H1 (cell line): ENCODE measurements at regions not wholly inside any gene's neighbourhood (a gene's known extent, or its start where the extent isn't known, plus 50 kb on each side); places are given as distances from the start of the nearest gene placed in this dataset.

Experiments used
- CTCF ChIA-PET: fragments of 300-600 bp; sonication (Branson Sonifier 250); formaldehyde crosslinking; loops from one replicate; lab custom pipeline; 2021; ENCODE audit not compliant: partially characterized antibody; lab: Charles Lee
- POLR2A ChIA-PET: fragments of 300-600 bp; sonication (Branson Sonifier 250); formaldehyde crosslinking; loops from one replicate; lab custom pipeline; 2021; ENCODE audit warnings: inconsistent platforms; ENCODE audit not compliant: partially characterized antibody; lab: Charles Lee
- DNase-seq, 2 experiments: peaks; one replicate each; pipeline versions ENCODE4 v3.0.0 to v3.0.0-alpha.2; 2010 to 2022; ENCODE audit warnings: low spot score in 2 of 2, low read depth in 1 of 2, mixed read lengths in 1 of 2
- FAIRE-seq: peaks from 2 replicates; lab custom pipeline; 2011; peaks lifted over from hg19 to GRCh38; lab: Jason Lieb, UNC
- H2AFZ ChIP-seq: 2 replicates; pipeline ENCODE4 v1.8.1; 2012; ENCODE audit warnings: low read length, inconsistent platforms
- H2AK5ac ChIP-seq: 2 replicates; pipeline ENCODE4 v1.6.1; 2013; ENCODE audit warnings: low read depth, low read length
- H2BK120ac ChIP-seq: replicated peaks from 2 replicates; pipeline ENCODE3; 2013; ENCODE audit warnings: low read depth, low read length, inconsistent platforms
- H2BK12ac ChIP-seq: 2 replicates; pipeline ENCODE4 v1.6.1; 2013; ENCODE audit warnings: low read depth, low read length
- H2BK15ac ChIP-seq: 2 replicates; pipeline ENCODE4 v1.6.1; 2013; ENCODE audit warnings: low read length
- H2BK20ac ChIP-seq: 2 replicates; pipeline ENCODE4 v1.6.1; 2013; ENCODE audit warnings: low read length
- H2BK5ac ChIP-seq: 2 replicates; pipeline ENCODE4 v1.6.1; 2013; ENCODE audit warnings: low read depth, low read length
- H3K14ac ChIP-seq: 2 replicates; pipeline ENCODE4 v1.6.1; 2013; ENCODE audit warnings: inconsistent platforms; ENCODE audit not compliant: insufficient read length
- H3K18ac ChIP-seq: 2 replicates; pipeline ENCODE4 v1.6.1; 2013; ENCODE audit warnings: low read length; ENCODE audit errors: extremely low read depth
- H3K23ac ChIP-seq: 2 replicates; pipeline ENCODE4 v1.6.1; 2013; ENCODE audit warnings: inconsistent platforms; ENCODE audit not compliant: insufficient read length
- H3K23me2 ChIP-seq: 2 replicates; pipeline ENCODE4 v1.6.1; 2013; ENCODE audit warnings: low read depth, low read length
- H3K27ac ChIP-seq: 2 replicates; pipeline ENCODE4 v1.6.1; 2011; ENCODE audit warnings: low read depth, low read length, inconsistent platforms
- H3K27me3 ChIP-seq, 4 experiments: replicated peaks in 1 of 4; 1 replicate in 1 of 4; 2 replicates in 3 of 4; pipeline versions ENCODE4 v1.6.1 to v1.8.1; 2011 to 2013; ENCODE audit warnings: low read length in 3 of 4, mild to moderate bottlenecking in 3 of 4, inconsistent platforms in 2 of 4, mixed read lengths in 2 of 4, moderate library complexity in 1 of 4; ENCODE audit not compliant: control insufficient read depth in 3 of 4, insufficient read depth in 3 of 4; ENCODE audit errors: extremely low read depth in 1 of 4
- H3K36me3 ChIP-seq, 4 experiments: 2 replicates each; pipeline versions ENCODE4 v1.6.1 to v1.8.1; 2011 to 2013; ENCODE audit warnings: mild to moderate bottlenecking in 4 of 4, low read length in 3 of 4, moderate library complexity in 2 of 4, control low read depth in 1 of 4, inconsistent platforms in 1 of 4; ENCODE audit not compliant: insufficient read depth in 4 of 4, control insufficient read depth in 2 of 4
- H3K4ac ChIP-seq: replicated peaks from 2 replicates; pipeline ENCODE3; 2013; ENCODE audit warnings: low read length, low read depth, mixed read lengths, inconsistent platforms; ENCODE audit not compliant: insufficient read length
- H3K4me1 ChIP-seq, 4 experiments: replicated peaks in 1 of 4; 1 replicate in 1 of 4; 2 replicates in 3 of 4; pipeline versions ENCODE4 v1.6.1 to v1.8.1; 2011 to 2013; ENCODE audit warnings: low read length in 3 of 4, inconsistent platforms in 2 of 4, mixed read lengths in 1 of 4; ENCODE audit not compliant: insufficient read depth in 4 of 4, control insufficient read depth in 3 of 4
- H3K4me2 ChIP-seq, 2 experiments: 2 replicates each; pipeline versions ENCODE4 v1.6.1 to v1.8.1; 2011 to 2013; ENCODE audit warnings: low read depth in 2 of 2, low read length in 2 of 2, control low read depth in 1 of 2, inconsistent platforms in 1 of 2, mild to moderate bottlenecking in 1 of 2; ENCODE audit not compliant: insufficient read depth in 1 of 2
- H3K4me3 ChIP-seq, 4 experiments: fragments of 200-600, 300-600 bp in 1 of 4; sonication (generic), shearing (Covaris generic), sonication (Bioruptor Twin) in 1 of 4; 2 replicates each; pipeline versions ENCODE4 v1.5.1 to v1.8.1; 2011 to 2016; ENCODE audit warnings: low read length in 4 of 4, low read depth in 3 of 4, control low read depth in 2 of 4, inconsistent platforms in 2 of 4, mild to moderate bottlenecking in 2 of 4, mixed read lengths in 1 of 4, moderate library complexity in 1 of 4; ENCODE audit not compliant: insufficient read depth in 2 of 4; ENCODE audit errors: extremely low read depth in 1 of 4
- H3K56ac ChIP-seq: replicated peaks from 2 replicates; pipeline ENCODE3; 2013; ENCODE audit warnings: low read depth, mild to moderate bottlenecking, mixed read lengths, low read length, inconsistent platforms; ENCODE audit not compliant: insufficient read length
- H3K79me1 ChIP-seq: 2 replicates; pipeline ENCODE4 v1.6.1; 2013; ENCODE audit warnings: low read depth, low read length, control low read depth
- H3K79me2 ChIP-seq, 2 experiments: 2 replicates each; pipeline versions ENCODE4 v1.6.1 to v1.8.1; 2012 to 2013; ENCODE audit warnings: low read length in 2 of 2, mild to moderate bottlenecking in 2 of 2, inconsistent platforms in 1 of 2; ENCODE audit not compliant: insufficient read depth in 2 of 2, control insufficient read depth in 1 of 2
- H3K9ac ChIP-seq, 4 experiments: replicated peaks in 1 of 4; 1 replicate in 1 of 4; 2 replicates in 3 of 4; pipeline versions ENCODE4 v1.6.1 to v1.8.1; 2011 to 2013; ENCODE audit warnings: low read depth in 3 of 4, low read length in 3 of 4, control low read depth in 2 of 4, mild to moderate bottlenecking in 2 of 4, moderate library complexity in 2 of 4, inconsistent platforms in 1 of 4; ENCODE audit errors: extremely low read depth in 1 of 4
- H3K9me3 ChIP-seq, 2 experiments: 2 replicates each; pipeline versions ENCODE4 v1.6.1 to v1.8.1; 2012 to 2013; ENCODE audit warnings: mild to moderate bottlenecking in 2 of 2, moderate library complexity in 2 of 2, control low read depth in 1 of 2, inconsistent platforms in 1 of 2, low read depth in 1 of 2, low read length in 1 of 2, mixed read lengths in 1 of 2; ENCODE audit not compliant: insufficient read depth in 2 of 2
- H4K20me1 ChIP-seq, 2 experiments: replicated peaks in 1 of 2; 2 replicates each; pipeline versions ENCODE3 to v1.8.1; 2011 to 2013; ENCODE audit warnings: inconsistent platforms in 2 of 2, low read length in 2 of 2, mild to moderate bottlenecking in 1 of 2; ENCODE audit not compliant: insufficient read depth in 2 of 2, control insufficient read depth in 1 of 2
- H4K5ac ChIP-seq: 2 replicates; pipeline ENCODE4 v1.6.1; 2013; ENCODE audit warnings: low read length, low read depth, mixed read lengths, inconsistent platforms; ENCODE audit not compliant: insufficient read length
- H4K8ac ChIP-seq: 2 replicates; pipeline ENCODE4 v1.8.0; 2013; ENCODE audit warnings: mild to moderate bottlenecking, moderate library complexity, low read length, inconsistent platforms; ENCODE audit not compliant: insufficient read depth; ENCODE audit errors: extremely low read depth
- H4K91ac ChIP-seq: replicated peaks from 2 replicates; pipeline ENCODE3; 2013; ENCODE audit warnings: low read length, mixed read lengths, inconsistent platforms; ENCODE audit not compliant: insufficient read length
- CBX8 ChIP-seq: fragments of 300-800, 300-1000 bp; sonication (generic); IDR thresholded peaks from 2 replicates; pipeline ENCODE4 v1.7.1; 2016; ENCODE audit warnings: low read depth, low read length, borderline replicate concordance
- CEBPB ChIP-seq: IDR thresholded peaks from 2 replicates; pipeline ENCODE4 v1.6.1; 2012; ENCODE audit warnings: low read depth, low read length
- CTBP2 ChIP-seq: IDR thresholded peaks from 2 replicates; pipeline ENCODE4 v1.7.0; 2011; ENCODE audit warnings: borderline replicate concordance, mild to moderate bottlenecking, moderate library complexity, mixed read lengths, low read length; ENCODE audit not compliant: insufficient read depth, insufficient read length
- EP300 ChIP-seq, 2 experiments: IDR thresholded peaks; 1 replicate in 1 of 2; 2 replicates in 1 of 2; pipeline ENCODE4 v1.6.1; 2011 to 2012; ENCODE audit warnings: low read depth in 2 of 2, low read length in 2 of 2, mild to moderate bottlenecking in 2 of 2, borderline replicate concordance in 1 of 2, inconsistent platforms in 1 of 2, moderate library complexity in 1 of 2
- NRF1 ChIP-seq: IDR thresholded peaks from 2 replicates; pipeline ENCODE4 v1.6.1; 2011; ENCODE audit warnings: mild to moderate bottlenecking, low read depth, low read length, improper control_type of control experiment
- PHF8 ChIP-seq: fragments of 200-600 bp; sonication (generic); conservative IDR thresholded peaks from 2 replicates; pipeline ENCODE4 v1.7.1; 2012; ENCODE audit warnings: low read depth, mild to moderate bottlenecking, inconsistent platforms, low read length, moderate library complexity
- RBBP5 ChIP-seq: IDR thresholded peaks from 2 replicates; pipeline ENCODE4 v1.7.1; 2012; ENCODE audit warnings: low read depth, mild to moderate bottlenecking, inconsistent platforms, low read length, moderate library complexity, borderline replicate concordance
- SUZ12 ChIP-seq: fragments of 200-600 bp; sonication (generic); IDR thresholded peaks from 2 replicates; pipeline ENCODE4 v1.6.1; 2012; ENCODE audit warnings: mild to moderate bottlenecking, inconsistent platforms, low read length, moderate library complexity, mixed read lengths

DNA sequence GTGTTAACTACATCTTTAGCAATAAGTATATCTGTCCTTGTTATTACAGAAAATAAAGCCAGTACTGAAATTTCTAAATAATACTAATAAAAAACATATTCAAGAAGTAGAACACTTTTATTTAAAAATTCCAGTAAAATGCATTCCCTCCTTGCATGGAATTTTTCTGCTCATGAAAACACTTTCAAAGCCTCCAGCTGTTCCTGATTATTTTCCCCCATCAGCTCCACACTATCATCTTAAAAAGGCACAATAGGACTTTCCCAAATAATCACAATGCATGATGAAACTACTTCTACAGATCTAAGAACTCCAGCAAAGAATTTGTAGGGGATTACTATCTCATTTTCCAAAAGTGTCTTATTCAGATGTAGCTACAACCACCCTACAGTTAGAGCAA, 162.6 kb upstream of the USP25 start:
- Histone ChIP-seq H3K56ac (no peak overlapping the region), H3K14ac (no peak overlapping the region), H3K4me1 (no peaks in the 10 kb centered on the region), H4K5ac (no peak overlapping the region), H3K4ac (no peak overlapping the region), H2AFZ (no peak overlapping the region), H2BK120ac (no peak overlapping the region), H4K91ac (no peak overlapping the region), H4K8ac (no peak overlapping the region), H3K23ac (no peak overlapping the region), H3K18ac (no peak overlapping the region), H3K79me2 (no peaks in the 10 kb centered on the region), H2BK12ac (no peak overlapping the region), H3K9me3 (no peaks in the 10 kb centered on the region), H2AK5ac (no peak overlapping the region), H2BK20ac (no peak overlapping the region), H2BK5ac (no peak overlapping the region), H3K27ac (no peak overlapping the region), H3K4me2 (no peak overlapping the region), H3K23me2 (no peaks in the 10 kb centered on the region), H3K9ac (no peak overlapping the region), H3K4me3 (no peak overlapping the region), H4K20me1 (no peaks in the 10 kb centered on the region), H2BK15ac (no peak overlapping the region), H3K79me1 (no peaks in the 10 kb centered on the region), H3K27me3 (no peaks in the 10 kb centered on the region), H3K36me3 (no peaks in the 10 kb centered on the region)
- ChIA-PET POLR2A (no interaction called here), CTCF (no interaction called here)
- FAIRE-seq (no peak), DNase-seq (no peak)
- TF ChIP-seq CEBPB (no peak), CTBP2 (no peak), SUZ12 (no peak), RBBP5 (no peak), CBX8 (no peak), NRF1 (no peak), EP300 (IDR thresholded peaks at IDR 0.05; ENCODE audit: borderline replicate concordance in 1 of 2, low read depth in 2 of 2, low read length in 2 of 2) (no peak), PHF8 (no peak)
